Transverse colon (tissue), 4 donors: ENCODE measurements at regions not wholly inside any gene's neighbourhood (a gene's known extent, or its start where the extent isn't known, plus 50 kb on each side); places are given as distances from the start of the nearest gene placed in this dataset.

ENCODE experiments used
- DNase-seq: peaks from one replicate; pipeline ENCODE4 v3.0.0-alpha.2; 2019
- H3K27ac ChIP-seq, 4 donors: fragments of 200-600 bp; sonication (generic); 2 replicates each; pipeline ENCODE4 v1.5.1; 2016 to 2018; ENCODE audit warnings: inconsistent platforms in 4 of 4
- H3K27me3 ChIP-seq: fragments of 200-600 bp; sonication (generic); 2 replicates; pipeline ENCODE4 v1.5.1; 2017; ENCODE audit warnings: inconsistent platforms
- H3K36me3 ChIP-seq, 4 donors: fragments of 200-600 bp; sonication (generic); 2 replicates each; pipeline ENCODE4 v1.5.1; 2017 to 2019; ENCODE audit warnings: inconsistent platforms in 4 of 4
- H3K4me1 ChIP-seq, 4 donors: fragments of 200-600 bp; sonication (generic); 2 replicates each; pipeline ENCODE4 v1.5.1; 2017 to 2020; ENCODE audit warnings: inconsistent platforms in 4 of 4
- H3K4me3 ChIP-seq, 4 donors: fragments of 200-600 bp; sonication (generic); 1 replicate in 1 of 4; 2 replicates in 3 of 4; pipeline versions ENCODE4 v1.5.1 to v1.6.1; 2017 to 2019; ENCODE audit warnings: inconsistent platforms in 4 of 4
- H3K9me3 ChIP-seq, 2 donors: fragments of 200-600 bp; sonication (generic); 2 replicates each; pipeline ENCODE4 v1.5.1; 2017 to 2019; ENCODE audit warnings: inconsistent platforms in 2 of 2
- CTCF ChIP-seq, 5 experiments: fragments of 200-600 bp in 3 of 5; fragments of 450-650 bp in 2 of 5; sonication (generic) in 3 of 5; IDR thresholded peaks; 1 replicate in 2 of 5; 2 replicates in 3 of 5; pipeline ENCODE4 v1.5.1; 2016 to 2017; ENCODE audit warnings: antibody characterized with exemption in 5 of 5, inconsistent platforms in 3 of 5, mild to moderate bottlenecking in 2 of 5, moderate library complexity in 1 of 5
- EP300 ChIP-seq: sonication (generic); formaldehyde crosslinking; IDR thresholded peaks from one replicate; pipeline ENCODE4 v1.6.1; 2017; ENCODE audit warnings: antibody characterized with exemption, low read depth
- POLR2A ChIP-seq: fragments of 450-650 bp; IDR thresholded peaks from one replicate; pipeline ENCODE4 v1.6.1; 2016; ENCODE audit warnings: antibody characterized with exemption, mild to moderate bottlenecking, moderate library complexity
- POLR2AphosphoS5 ChIP-seq, 3 donors: sonication (generic); formaldehyde crosslinking; IDR thresholded peaks; one replicate each; pipeline ENCODE4 v1.6.1; 2016; ENCODE audit warnings: antibody characterized with exemption in 3 of 3
- WGBS, 2 donors: methylation state at CpG; one replicate each; pipeline ENCODE4 v1.1.5; 2018; ENCODE audit warnings: low coverage in 1 of 2; 5-methylcytosine and 5-hydroxymethylcytosine counted together
- in situ Hi-C, 4 donors: fragments of 200-750 bp; cut with MboI; loops; one replicate each; pipeline versions ENCODE4 v1.15.0 to v1.15.1; 2017; ENCODE audit warnings: low sequenced_read_pairs in 3 of 4, low pct_ligation_motif_present in 1 of 4, low pct_unique_long_range_greater_than_20kb in 1 of 4
- intact Hi-C: fragments of 100-400 bp; cut with DNase I; formaldehyde crosslinking; loops from one replicate; pipeline ENCODE4 v1.15.1; 2023; ENCODE audit warnings: low total_unique reads

DNA sequence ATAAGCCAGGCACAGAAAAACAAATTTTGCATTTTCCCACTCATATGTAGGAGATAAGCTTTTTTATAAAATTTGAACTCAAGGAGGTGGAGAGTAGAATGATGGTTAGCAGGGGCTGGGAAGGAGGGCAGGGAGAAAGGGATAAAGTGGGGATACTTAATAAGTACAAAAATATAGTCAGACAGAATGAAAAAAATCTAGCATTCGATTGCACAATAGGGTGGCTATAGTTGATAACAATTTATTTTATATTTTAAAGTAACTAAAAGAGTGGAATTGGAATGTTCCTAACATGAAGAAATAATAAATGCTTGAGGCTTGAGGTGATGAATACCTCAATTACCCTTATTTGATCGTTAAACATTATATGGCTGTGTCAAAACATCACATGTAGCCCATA lies 415.7 kb upstream of the STEAP1 start:
- Histone ChIP-seq H3K27me3 (no peaks in the 10 kb centered on the region), H3K4me1 (no peaks in the 10 kb centered on the region), H3K4me3 (no peak overlapping the region), H3K9me3 (no peaks in the 10 kb centered on the region), H3K27ac (no peak overlapping the region), H3K36me3 (no peaks in the 10 kb centered on the region)
- TF ChIP-seq POLR2AphosphoS5 (IDR thresholded peaks at IDR 0.05) (no peak), POLR2A (no peak), CTCF (IDR thresholded peaks at IDR 0.05) (no peak), EP300 (no peak)
- DNase-seq, result no peak
- intact Hi-C loops (no loop called here), in situ Hi-C loops (no loop called here)
- 65 to 80% methylated on average over 2 of the region's 2 CpGs for WGBS, 2 donors

DNA sequence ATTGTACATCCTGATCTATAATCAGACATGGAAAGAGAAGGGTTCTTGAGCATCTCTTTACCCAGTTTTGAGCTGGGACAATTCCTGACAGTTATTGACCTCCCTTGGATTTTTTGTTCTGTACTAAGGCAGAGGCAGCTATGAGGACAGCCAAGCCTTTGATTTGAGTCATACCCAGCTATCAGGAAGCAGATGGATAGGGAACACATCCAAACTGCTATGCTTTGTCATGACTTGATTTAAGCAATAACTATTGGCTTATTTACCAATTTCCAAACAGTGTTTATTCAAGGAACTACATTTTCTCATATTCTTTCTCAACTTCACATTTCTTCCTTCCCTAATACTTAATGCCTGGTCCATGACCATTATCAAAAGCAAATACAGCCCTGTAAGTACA lies 396.4 kb upstream of the STEAP1 start:
- Histone ChIP-seq H3K4me3 (no peak overlapping the region), H3K27ac (no peak overlapping the region), H3K36me3 (no peaks in the 10 kb centered on the region), H3K27me3 (no peaks in the 10 kb centered on the region), H3K9me3 (no peaks in the 10 kb centered on the region), H3K4me1 (no peaks in the 10 kb centered on the region)
- intact Hi-C loops (loop anchor here (10.0 kb wide), 1 partner anchor 1497 kb away; no protein-coding TSS in a partner anchor), in situ Hi-C loops (no loop called here)
- TF ChIP-seq CTCF (IDR thresholded peaks at IDR 0.05), result no peak
- no peak for DNase-seq

DNA sequence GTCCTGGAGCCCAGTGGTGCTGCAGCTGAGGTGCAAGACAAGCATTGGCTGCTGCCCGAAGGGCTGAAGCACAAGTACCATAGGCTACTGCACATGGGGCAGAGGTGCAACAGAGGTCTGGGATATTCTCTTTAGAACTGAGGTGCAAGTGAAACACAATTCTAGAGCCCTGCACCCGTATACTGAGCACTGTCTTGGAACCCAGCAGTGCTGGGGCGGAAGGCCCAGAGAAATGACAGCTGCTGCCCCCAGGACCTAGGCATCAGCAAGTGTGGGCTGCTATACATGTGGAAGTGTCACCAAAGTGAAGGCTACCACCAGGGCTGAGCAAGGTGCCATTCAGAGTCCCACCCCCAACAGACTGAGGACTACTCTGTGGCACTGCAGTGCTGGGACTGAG lies 393.6 kb upstream of the STEAP1 start:
- in situ Hi-C loops, result no loop called here
- WGBS, 2 donors, result 80% methylated on average over 3 of the region's 3 CpGs; no CpG with 5 or more reads in 1 of the 2 donors

DNA sequence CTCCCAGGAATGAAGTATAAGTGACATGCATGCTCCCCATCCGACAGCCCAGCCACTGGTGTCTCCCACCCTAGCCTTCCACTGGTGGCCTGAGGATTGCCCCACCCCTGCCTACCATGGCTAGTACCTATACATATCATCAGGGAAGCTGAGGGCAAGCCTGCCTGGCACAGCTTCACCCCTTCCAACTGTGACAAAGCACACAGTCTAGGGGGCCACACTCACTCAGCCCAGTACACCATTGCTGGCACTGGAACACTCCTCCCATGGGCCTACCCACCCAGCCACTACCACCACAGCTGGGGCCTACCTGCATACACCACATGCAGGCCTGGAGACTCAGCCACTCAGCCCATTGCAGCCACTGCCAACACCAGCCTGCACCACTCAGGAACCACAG lies 393.1 kb upstream of the STEAP1 start:
- Histone ChIP-seq H3K4me3 (no peak overlapping the region), H3K4me1 (no peaks in the 10 kb centered on the region), H3K36me3 (no peaks in the 10 kb centered on the region), H3K9me3 (no peaks in the 10 kb centered on the region), H3K27me3 (no peaks in the 10 kb centered on the region), H3K27ac (no peak overlapping the region)
- no peak for DNase-seq
- in situ Hi-C loops, result no loop called here
- TF ChIP-seq EP300 (no peak), POLR2AphosphoS5 (IDR thresholded peaks at IDR 0.05) (no peak), POLR2A (no peak), CTCF (IDR thresholded peaks at IDR 0.05) (no peak)
- WGBS, 2 donors, result 90% methylated on average over 1 of the region's 1 CpG; no CpG with 5 or more reads in 1 of the 2 donors
- intact Hi-C loops, result no loop called here

More for the DNA sequence above, 393.6 kb upstream of the STEAP1 start:
- Histone ChIP-seq H3K4me3 (no peak overlapping the region), H3K27ac (no peak overlapping the region), H3K9me3 (no peaks in the 10 kb centered on the region), H3K4me1 (no peaks in the 10 kb centered on the region), H3K27me3 (no peaks in the 10 kb centered on the region), H3K36me3 (no peaks in the 10 kb centered on the region)
- TF ChIP-seq POLR2AphosphoS5 (IDR thresholded peaks at IDR 0.05) (no peak), CTCF (IDR thresholded peaks at IDR 0.05) (no peak), POLR2A (no peak), EP300 (no peak)
- no peak for DNase-seq
- intact Hi-C loops, result no loop called here
